ENCODE measurements at regions not wholly inside any gene's neighbourhood (a gene's known extent, or its start where the extent isn't known, plus 50 kb on each side); places are given as distances from the start of the nearest gene placed in this dataset.

DNA sequence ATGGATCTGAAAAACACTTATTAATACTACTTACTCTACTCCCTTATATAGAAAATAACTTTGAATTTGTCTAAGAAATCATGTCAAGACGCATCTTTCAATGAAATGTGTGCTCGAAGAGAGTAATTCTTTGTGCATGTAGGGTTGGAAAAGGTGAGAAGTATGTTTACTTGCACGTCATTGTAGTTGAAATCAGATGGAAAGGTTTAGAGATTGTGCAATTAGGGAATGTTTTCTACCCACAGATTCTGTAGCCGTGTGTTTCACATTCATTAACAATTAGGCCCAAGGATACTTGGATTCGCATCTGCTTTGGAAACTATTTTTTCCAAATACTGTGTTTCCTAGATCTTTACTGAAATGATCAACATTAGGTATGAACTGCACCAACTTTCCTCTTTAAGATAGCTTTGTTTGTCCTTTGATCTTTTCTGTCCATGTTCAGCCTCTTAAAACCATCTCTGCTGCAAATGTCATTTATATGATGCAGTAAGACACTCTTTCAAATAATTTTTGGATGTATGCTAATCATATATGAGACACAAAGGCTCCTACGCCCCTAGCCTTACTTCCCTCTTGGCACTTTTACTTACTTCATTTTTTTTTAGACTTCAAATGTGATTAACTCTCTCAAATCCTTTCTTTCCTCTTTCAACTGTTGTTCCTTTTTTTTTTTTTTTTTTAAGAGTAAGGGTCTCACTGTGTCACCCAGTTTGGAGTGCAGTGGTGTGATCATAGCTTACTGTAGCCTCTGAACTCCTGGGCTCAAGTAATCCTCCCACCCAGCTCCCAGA, 58.0 kb upstream of the PSMA6 start:
- H3K27me3 Mint-ChIP-seq (ENCODE audit: low read depth) = no peaks in the 10 kb centered on the region
- H3K4me3 Mint-ChIP-seq = no peak overlapping the region
- peaks cover 16% of the 10 kb centered on the region for H3K36me3 Mint-ChIP-seq (ENCODE audit: low read depth)
- no peaks in the 10 kb centered on the region for H3K9me3 Mint-ChIP-seq
- no peak overlapping the region for H3K27ac Mint-ChIP-seq
- peaks cover 30% of the 10 kb centered on the region for H3K4me1 Mint-ChIP-seq (ENCODE audit: low read depth)

DNA sequence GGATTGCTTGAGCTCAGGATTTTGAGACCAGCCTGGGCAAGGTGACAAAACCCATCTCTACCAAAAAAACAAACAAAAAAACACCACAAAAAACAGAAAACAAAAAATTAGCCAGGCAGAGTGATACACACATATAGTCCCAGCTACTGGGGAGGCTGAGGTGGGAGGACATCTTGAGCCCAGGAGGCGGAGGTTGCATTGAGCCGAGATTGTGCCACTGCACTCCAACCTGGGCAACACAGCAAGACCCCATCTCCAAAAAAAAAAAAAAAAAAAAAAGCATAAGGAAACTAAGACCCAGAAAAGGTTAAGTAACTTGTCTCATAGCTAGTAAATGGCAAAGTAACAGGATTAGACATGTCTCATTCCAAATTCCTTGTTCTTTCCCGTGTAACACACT, 56.3 kb upstream of the PSMA6 start:
- no peaks in the 10 kb centered on the region for H3K9me3 Mint-ChIP-seq
- H3K27me3 Mint-ChIP-seq (ENCODE audit: low read depth) = no peaks in the 10 kb centered on the region
- H3K27ac Mint-ChIP-seq = no peak overlapping the region
- H3K4me3 Mint-ChIP-seq = no peak overlapping the region
- H3K36me3 Mint-ChIP-seq (ENCODE audit: low read depth) = peaks cover 19% of the 10 kb centered on the region
- H3K4me1 Mint-ChIP-seq (ENCODE audit: low read depth) = peaks cover 22% of the 10 kb centered on the region

DNA sequence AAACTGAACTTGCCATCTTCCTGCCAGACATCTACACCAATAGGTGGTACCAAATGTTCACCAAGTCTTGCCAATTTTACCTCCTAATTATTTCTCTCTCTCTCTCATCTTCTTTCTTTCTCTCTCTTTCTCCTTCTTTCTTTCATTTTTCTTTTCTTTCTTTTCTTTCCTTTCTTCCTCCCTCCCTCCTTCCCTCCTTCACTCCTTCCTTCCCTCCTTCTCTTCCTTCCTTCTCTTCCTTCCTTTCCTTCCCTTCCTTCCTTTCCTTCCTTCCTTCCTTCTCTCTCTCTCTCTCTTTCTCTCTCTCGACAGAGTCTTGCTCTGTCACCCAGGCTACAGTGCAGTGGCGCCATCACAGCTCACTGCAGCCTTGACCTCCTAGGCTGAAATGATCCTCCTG, 55.4 kb upstream of the PSMA6 start:
- Mint-ChIP-seq H3K9me3 (no peaks in the 10 kb centered on the region), H3K27me3 (ENCODE audit: low read depth) (no peaks in the 10 kb centered on the region), H3K4me3 (no peak overlapping the region), H3K4me1 (ENCODE audit: low read depth) (peaks cover 19% of the 10 kb centered on the region), H3K36me3 (ENCODE audit: low read depth) (peaks cover 19% of the 10 kb centered on the region), H3K27ac (no peak overlapping the region)

DNA sequence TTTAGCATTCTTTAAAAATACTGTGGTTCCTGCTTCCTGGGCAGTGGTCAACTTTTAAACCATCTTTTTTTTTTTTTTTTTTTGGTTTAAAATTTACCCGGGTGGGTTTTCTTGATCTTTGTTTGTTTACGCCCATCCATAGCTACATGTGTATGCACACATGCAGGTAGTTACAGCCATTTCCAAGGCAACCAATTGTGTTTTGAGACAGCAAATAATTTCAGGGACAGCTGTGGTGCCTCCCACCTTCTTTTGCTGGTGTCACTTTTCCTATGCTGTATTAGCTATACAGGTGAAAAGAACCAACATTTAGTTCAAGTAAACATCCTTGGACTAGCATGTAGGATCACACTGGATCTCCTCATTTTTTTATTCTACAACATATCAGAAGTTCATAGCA, 52.0 kb upstream of the PSMA6 start:
- no peak overlapping the region for H3K27ac Mint-ChIP-seq
- no peaks in the 10 kb centered on the region for H3K9me3 Mint-ChIP-seq
- H3K4me1 Mint-ChIP-seq (ENCODE audit: low read depth) = peaks cover 17% of the 10 kb centered on the region
- H3K36me3 Mint-ChIP-seq (ENCODE audit: low read depth) = peaks cover 15% of the 10 kb centered on the region
- no peaks in the 10 kb centered on the region for H3K27me3 Mint-ChIP-seq (ENCODE audit: low read depth)
- no peak overlapping the region for H3K4me3 Mint-ChIP-seq

All from T-helper 1 cell treated with Interleukin-12 subunit alpha and Interleukin-12 subunit beta and Interleukin-4 antibody, amounts not matched to agents 30 μg/mL and 1 μg/mL, for 36 hours (primary cell).